ENCODE measurements at regions not wholly inside any gene's neighbourhood (a gene's known extent, or its start where the extent isn't known, plus 50 kb on each side); places are given as distances from the start of the nearest gene placed in this dataset.

- TF ChIP-seq EZH2 (IDR thresholded peaks at IDR 0.05; ENCODE audit: low read length, unreplicated experiment) (no peak), EZH2phosphoT487 (IDR thresholded peaks at IDR 0.05; ENCODE audit: borderline replicate concordance, low read length) (no peak), CTCF (conservative IDR thresholded peaks at IDR 0.05; ENCODE audit: low read depth, low read length) (no peak)
- H3K36me3 ChIP-seq (ENCODE audit: low read depth, low read length) = no peaks in the 10 kb centered on the region
- intact Hi-C loops (cut with micrococcal nuclease) = no loop called here
Measured at GRCh38 chr6:43870660-43871061, 100.7 kb downstream of the VEGFA start.

GRCh38 chr6:43869792-43870659 is 100.0 kb downstream of the VEGFA start:
- intact Hi-C loops (cut with micrococcal nuclease) = no loop called here
- Histone ChIP-seq H3F3A (ENCODE audit: low read length, unreplicated experiment) (no peaks in the 10 kb centered on the region), H4K20me1 (ENCODE audit: low read length) (no peaks in the 10 kb centered on the region), H3K4me1 (ENCODE audit: insufficient read depth, low read length) (peaks cover 13% of the 10 kb centered on the region), H3K4me2 (ENCODE audit: low read length) (no peak overlapping the region), H3K27ac (ENCODE audit: low read length) (no peak overlapping the region), H3K36me3 (ENCODE audit: low read depth, low read length) (no peaks in the 10 kb centered on the region), H3K27me3 (ENCODE audit: low read length) (no peaks in the 10 kb centered on the region), H3K9me3 (ENCODE audit: low read length) (no peaks in the 10 kb centered on the region), H3K79me2 (ENCODE audit: low read length) (no peaks in the 10 kb centered on the region), H3K9me2 (replicated peaks; ENCODE audit: low read length) (no peaks in the 10 kb centered on the region), H3K4me3 (ENCODE audit: low read length) (no peak overlapping the region), H3K9ac (ENCODE audit: low read length) (no peak overlapping the region), H2AFZ (ENCODE audit: low read length) (no peak overlapping the region)
- no TSS peak for BruUV-seq (replicated peaks)
- ATAC-seq (no peak), DNase-seq (no peak)
- TF ChIP-seq EZH2phosphoT487 (IDR thresholded peaks at IDR 0.05; ENCODE audit: borderline replicate concordance, low read length) = no peak
- no peak for TF ChIP-seq EZH2 (IDR thresholded peaks at IDR 0.05; ENCODE audit: low read length, unreplicated experiment)
- no peak for TF ChIP-seq CTCF (conservative IDR thresholded peaks at IDR 0.05; ENCODE audit: low read depth, low read length)
- ChIA-PET POLR2A (ENCODE audit: unreplicated experiment) (no interaction called here), CTCF (no interaction called here)

More at GRCh38 chr6:43870660-43871061, 100.7 kb downstream of the VEGFA start:
- ATAC-seq (no peak), DNase-seq (no peak)
- no peak overlapping the region for H3K4me2 ChIP-seq (ENCODE audit: low read length)
- POLR2A ChIA-PET (ENCODE audit: unreplicated experiment) = no interaction called here
- H2AFZ ChIP-seq (ENCODE audit: low read length) = no peak overlapping the region
- H3F3A ChIP-seq (ENCODE audit: low read length, unreplicated experiment) = no peaks in the 10 kb centered on the region
- BruUV-seq (replicated peaks) = no TSS peak
- H3K4me3 ChIP-seq (ENCODE audit: low read length) = no peak overlapping the region
- CTCF ChIA-PET = no interaction called here
- H3K9ac ChIP-seq (ENCODE audit: low read length) = no peak overlapping the region
- no peaks in the 10 kb centered on the region for H3K9me3 ChIP-seq (ENCODE audit: low read length)
- peaks cover 13% of the 10 kb centered on the region for H3K4me1 ChIP-seq (ENCODE audit: insufficient read depth, low read length)
- H3K27ac ChIP-seq (ENCODE audit: low read length) = no peak overlapping the region
- no peaks in the 10 kb centered on the region for H3K79me2 ChIP-seq (ENCODE audit: low read length)
- no peaks in the 10 kb centered on the region for H3K9me2 ChIP-seq (replicated peaks; ENCODE audit: low read length)
- H4K20me1 ChIP-seq (ENCODE audit: low read length) = no peaks in the 10 kb centered on the region
- H3K27me3 ChIP-seq (ENCODE audit: low read length) = no peaks in the 10 kb centered on the region

DNA sequence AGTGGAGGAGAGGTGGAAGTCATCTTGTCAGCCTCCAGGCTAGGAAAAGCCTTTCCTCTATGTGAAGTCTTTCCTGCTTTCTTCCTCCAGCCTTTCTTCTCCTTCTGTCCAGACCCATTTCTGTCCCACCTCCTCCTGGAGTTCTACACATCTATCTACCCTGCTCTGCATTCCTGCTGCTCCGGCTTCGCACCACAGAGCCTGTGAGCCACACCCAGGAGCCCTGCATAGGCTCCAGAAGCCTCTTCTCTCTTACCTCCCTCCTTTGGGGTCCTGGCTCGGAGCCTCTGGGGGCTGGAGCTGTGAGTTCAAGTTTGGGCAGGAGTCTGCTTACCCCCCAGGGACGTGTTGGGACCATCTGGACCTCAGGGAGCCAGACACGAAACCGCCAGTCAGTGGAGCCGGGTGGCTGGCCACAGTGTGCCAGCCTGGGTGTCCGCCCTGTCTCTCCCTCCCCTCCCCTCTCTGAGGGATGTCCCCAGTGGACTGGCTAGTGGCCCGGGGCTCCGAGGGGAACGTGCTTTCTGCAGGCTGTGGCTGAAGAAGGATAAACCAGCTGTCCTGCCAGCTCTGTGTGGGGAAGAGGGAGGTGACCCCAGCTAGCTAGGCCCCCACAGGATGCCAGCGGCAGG is 99.2 kb downstream of the VEGFA start:
- no peaks in the 10 kb centered on the region for H3K79me2 ChIP-seq (ENCODE audit: low read length)
- no peaks in the 10 kb centered on the region for H3F3A ChIP-seq (ENCODE audit: low read length, unreplicated experiment)
- no peaks in the 10 kb centered on the region for H3K36me3 ChIP-seq (ENCODE audit: low read depth, low read length)
- TF ChIP-seq EZH2phosphoT487 (IDR thresholded peaks at IDR 0.05; ENCODE audit: borderline replicate concordance, low read length) = no peak
- no peak for TF ChIP-seq CTCF (conservative IDR thresholded peaks at IDR 0.05; ENCODE audit: low read depth, low read length)
- no peak for TF ChIP-seq EZH2 (IDR thresholded peaks at IDR 0.05; ENCODE audit: low read length, unreplicated experiment)
- ChIA-PET POLR2A (ENCODE audit: unreplicated experiment) (no interaction called here), CTCF (no interaction called here)
- ATAC-seq = no peak
- BruUV-seq (replicated peaks) = no TSS peak
- H3K9me3 ChIP-seq (ENCODE audit: low read length) = no peaks in the 10 kb centered on the region
- DNase-seq = no peak
- no peak overlapping the region for H3K27ac ChIP-seq (ENCODE audit: low read length)
- intact Hi-C loops (cut with micrococcal nuclease) = no loop called here
- H3K27me3 ChIP-seq (ENCODE audit: low read length) = no peaks in the 10 kb centered on the region
- H3K9ac ChIP-seq (ENCODE audit: low read length) = no peak overlapping the region
- no peaks in the 10 kb centered on the region for H4K20me1 ChIP-seq (ENCODE audit: low read length)
- peaks cover 6% of the 10 kb centered on the region for H3K4me1 ChIP-seq (ENCODE audit: insufficient read depth, low read length)
- H3K4me3 ChIP-seq (ENCODE audit: low read length) = no peak overlapping the region
- no peak overlapping the region for H2AFZ ChIP-seq (ENCODE audit: low read length)
- H3K9me2 ChIP-seq (replicated peaks; ENCODE audit: low read length) = no peaks in the 10 kb centered on the region
- no peak overlapping the region for H3K4me2 ChIP-seq (ENCODE audit: low read length)
